Stomach (tissue), 4 donors: ENCODE measurements at regions not wholly inside any gene's neighbourhood (a gene's known extent, or its start where the extent isn't known, plus 50 kb on each side); places are given as distances from the start of the nearest gene placed in this dataset.

Source experiments
- CTCF ChIP-seq, 7 experiments: fragments of 450-650 bp in 4 of 7; fragments of 200-600 bp in 3 of 7; sonication (generic) in 3 of 7; IDR thresholded peaks; one replicate each; pipeline ENCODE4 v1.5.1; 2016 to 2019; ENCODE audit warnings: antibody characterized with exemption in 7 of 7, control low read depth in 2 of 7, mild to moderate bottlenecking in 1 of 7
- EP300 ChIP-seq: sonication (generic); formaldehyde crosslinking; IDR thresholded peaks from one replicate; pipeline ENCODE4 v1.6.1; 2017; ENCODE audit warnings: antibody characterized with exemption
- POLR2A ChIP-seq, 4 donors: fragments of 450-650 bp; IDR thresholded peaks; one replicate each; pipeline ENCODE4 v1.6.1; 2016; ENCODE audit warnings: antibody characterized with exemption in 4 of 4, control low read depth in 2 of 4, mild to moderate bottlenecking in 1 of 4, moderate library complexity in 1 of 4

- TF ChIP-seq CTCF (IDR thresholded peaks at IDR 0.05) (no peak), EP300 (no peak), POLR2A (IDR thresholded peaks at IDR 0.05) (no peak)
Observed at GRCh38 chr3:33919312-33920120, 121.1 kb downstream of the PDCD6IP start.
